GM12878 (cell line): ENCODE measurements at regions not wholly inside any gene's neighbourhood (a gene's known extent, or its start where the extent isn't known, plus 50 kb on each side); places are given as distances from the start of the nearest gene placed in this dataset.

Experiments
- ATAC-seq: fragments of 200-7000 bp; cut with Tn5 transposase; 3 replicates; pipeline ENCODE4 v1.9.1; 2020; ENCODE audit warnings: mild to moderate bottlenecking, moderate library complexity
- BruUV-seq: library from RNA; stranded (reverse); fragments of 400-500 nt; replicated peaks from 2 replicates; lab custom pipeline; 2021; lab: Mats Ljungman, UMichigan
- CTCF ChIA-PET: fragments of 300-600 bp; sonication (Branson Sonifier 250); formaldehyde crosslinking; extraction: SDS; loops from one replicate; lab custom pipeline; 2021; ENCODE audit warnings: inconsistent platforms; lab: Yijun Ruan, JAX
- POLR2A ChIA-PET: fragments of 350-600 bp; formaldehyde crosslinking; extraction: SDS; loops from one replicate; lab custom pipeline; 2021; ENCODE audit warnings: inconsistent platforms; lab: Charles Lee
- RAD21 ChIA-PET: fragments of 300-600 bp; sonication (Branson Sonifier 250); formaldehyde crosslinking; loops from one replicate; lab custom pipeline; 2023; ENCODE audit warnings: antibody characterized with exemption; ENCODE audit not compliant: unreplicated experiment; lab: Charles Lee
- SMC1A ChIA-PET: fragments of 300-600 bp; sonication (Branson Sonifier 250); formaldehyde crosslinking; loops from one replicate; lab custom pipeline; 2023; ENCODE audit not compliant: unreplicated experiment, uncharacterized antibody; lab: Charles Lee
- DNase-seq: peaks from one replicate; pipeline ENCODE4 v3.0.0-alpha.2; 2011; ENCODE audit warnings: low read depth, low spot score
- FAIRE-seq: peaks from 3 replicates; lab custom pipeline; 2011; peaks lifted over from hg19 to GRCh38; lab: Jason Lieb, UNC
- H2AFZ ChIP-seq: 2 replicates; pipeline ENCODE4 v1.6.0; 2011; ENCODE audit warnings: low read depth, low read length, control low read depth; ENCODE audit not compliant: control insufficient read depth
- H3K27ac ChIP-seq: 2 replicates; pipeline ENCODE4 v1.5.1; 2011; ENCODE audit warnings: control low read depth; ENCODE audit not compliant: control insufficient read depth, insufficient read depth
- H3K27me3 ChIP-seq, 2 experiments: replicated peaks in 1 of 2; 2 replicates each; pipeline versions ENCODE4 v1.6.0 to v1.6.1; 2011; ENCODE audit warnings: low read length in 1 of 2; ENCODE audit not compliant: control insufficient read depth in 2 of 2, insufficient read depth in 2 of 2
- H3K36me3 ChIP-seq, 2 experiments: 2 replicates each; pipeline ENCODE4 v1.5.1; 2011; ENCODE audit warnings: low read length in 1 of 2; ENCODE audit not compliant: control insufficient read depth in 2 of 2, insufficient read depth in 2 of 2
- H3K4me1 ChIP-seq: 2 replicates; pipeline ENCODE4 v1.6.1; 2011; ENCODE audit warnings: mild to moderate bottlenecking, low read length, moderate library complexity, mixed read lengths; ENCODE audit not compliant: control insufficient read depth, insufficient read depth
- H3K4me2 ChIP-seq: 2 replicates; pipeline ENCODE4 v1.6.0; 2011; ENCODE audit warnings: control low read depth; ENCODE audit not compliant: control insufficient read depth, insufficient read depth
- H3K4me3 ChIP-seq: fragments of 200-600 bp; sonication (generic); 2 replicates; pipeline ENCODE4 v1.5.1; 2016
- H3K79me2 ChIP-seq: 2 replicates; pipeline ENCODE4 v1.6.0; 2011; ENCODE audit warnings: low read length; ENCODE audit not compliant: control insufficient read depth, insufficient read depth
- H3K9ac ChIP-seq: 2 replicates; pipeline ENCODE4 v1.8.0; 2011; ENCODE audit warnings: low read length, control low read depth, mixed read lengths; ENCODE audit not compliant: control insufficient read depth, insufficient read depth
- H3K9me3 ChIP-seq: replicated peaks from 3 replicates; pipeline ENCODE4 v1.5.1; 2011; ENCODE audit warnings: mild to moderate bottlenecking, low read length; ENCODE audit not compliant: control insufficient read depth, insufficient read depth
- H4K20me1 ChIP-seq: 2 replicates; pipeline ENCODE4 v1.6.0; 2011; ENCODE audit not compliant: control insufficient read depth, insufficient read depth
- ATF3 ChIP-seq: IDR thresholded peaks from 2 replicates; pipeline ENCODE4 v1.6.1; 2011; ENCODE audit warnings: low read depth, mild to moderate bottlenecking, low read length, moderate library complexity, borderline replicate concordance; ENCODE audit errors: extremely low read depth
- CUX1 ChIP-seq: IDR thresholded peaks from 2 replicates; pipeline ENCODE4 v1.6.1; 2012; ENCODE audit warnings: improper control_type of control experiment, low read depth, low read length; ENCODE audit not compliant: insufficient replicate concordance
- HDAC6 ChIP-seq: fragments of 200-600 bp; sonication (generic); IDR thresholded peaks from one replicate; pipeline ENCODE4 v1.8.0; 2017; ENCODE audit warnings: antibody characterized with exemption; ENCODE audit not compliant: unreplicated experiment
- IRF4 ChIP-seq: IDR thresholded peaks from 2 replicates; pipeline ENCODE4 v1.6.1; 2011; ENCODE audit warnings: low read depth, low read length
- KLF5 ChIP-seq: fragments of 450-650 bp; IDR thresholded peaks from 2 replicates; pipeline ENCODE4 v1.6.1; 2014; ENCODE audit warnings: mild to moderate bottlenecking; ENCODE audit not compliant: partially characterized antibody
- PAX8 ChIP-seq: fragments of 450-650 bp; IDR thresholded peaks from 2 replicates; pipeline ENCODE4 v1.6.1; 2017; ENCODE audit warnings: mild to moderate bottlenecking, moderate library complexity
- PBX3 ChIP-seq: IDR thresholded peaks from 2 replicates; pipeline ENCODE4 v1.6.1; 2011; ENCODE audit warnings: mild to moderate bottlenecking, low read depth, low read length, moderate library complexity; ENCODE audit not compliant: insufficient replicate concordance
- POU2F2 ChIP-seq: IDR thresholded peaks from 3 replicates; pipeline ENCODE4 v1.6.1; 2011; ENCODE audit warnings: low read depth, mild to moderate bottlenecking, low read length, borderline replicate concordance
- RUNX3 ChIP-seq: IDR thresholded peaks from 2 replicates; pipeline ENCODE4 v1.6.1; 2012; ENCODE audit warnings: low read length, inconsistent platforms
- SREBF1 ChIP-seq: IDR thresholded peaks from 2 replicates; pipeline ENCODE4 v1.6.1; 2012; ENCODE audit warnings: mild to moderate bottlenecking, low read length
- ZNF217 ChIP-seq: fragments of 450-650 bp; IDR thresholded peaks from 2 replicates; pipeline ENCODE4 v1.6.1; 2017; ENCODE audit warnings: antibody characterized with exemption, mild to moderate bottlenecking
- WGBS: methylation state at CpG from one replicate; pipeline ENCODE4 v1.1.6; 2016; ENCODE audit warnings: low lambda C conversion rate; ENCODE audit not compliant: insufficient replicate concordance, insufficient coverage; ENCODE audit errors: missing lambda C conversion rate; 5-methylcytosine and 5-hydroxymethylcytosine counted together
- in situ Hi-C: fragments of 300-500 bp; cut with MboI; formaldehyde crosslinking; loops from 9 replicates; pipeline ENCODE4 v1.14.3; 2018; ENCODE audit warnings: mixed read lengths
- intact Hi-C: fragments of 100-400 bp; cut with micrococcal nuclease; formaldehyde crosslinking; loops from one replicate; pipeline ENCODE4 v1.14.2; 2022; ENCODE audit not compliant: unreplicated experiment

GRCh38 chr9:102445906-102446305, 549.2 kb upstream of the CYLC2 start:
- Histone ChIP-seq H3K9me3 (no peaks in the 10 kb centered on the region), H3K27me3 (no peaks in the 10 kb centered on the region), H3K36me3 (no peaks in the 10 kb centered on the region), H2AFZ (no peak overlapping the region), H3K27ac (no peak overlapping the region; the same call in 1 of the 2 replicates), H3K4me3 (no peak overlapping the region), H4K20me1 (no peaks in the 10 kb centered on the region), H3K4me2 (no peak overlapping the region), H3K79me2 (no peaks in the 10 kb centered on the region), H3K4me1 (no peaks in the 10 kb centered on the region), H3K9ac (no peak overlapping the region)
- CTCF ChIA-PET, result no interaction called here
- SMC1A ChIA-PET, result no interaction called here
- no peak for DNase-seq
- 0% methylated on average over 1 of the region's 1 CpG for WGBS
- in situ Hi-C loops, result no loop called here
- no TSS peak for BruUV-seq
- FAIRE-seq, result no peak
- intact Hi-C loops, result no loop called here
- POLR2A ChIA-PET, result no interaction called here
- RAD21 ChIA-PET, result no interaction called here
- ATAC-seq, result no peak
- TF ChIP-seq PBX3 (no peak), SREBF1 (no peak), PAX8 (no peak), IRF4 (no peak), HDAC6 (no peak), CUX1 (no peak), ATF3 (no peak), KLF5 (no peak), RUNX3 (no peak), POU2F2 (no peak), ZNF217 (no peak)
